A549 (cell line): ENCODE measurements at regions not wholly inside any gene's neighbourhood (a gene's known extent, or its start where the extent isn't known, plus 50 kb on each side); places are given as distances from the start of the nearest gene placed in this dataset.

ENCODE experiments used
- CHD2 ChIP-seq: fragments of 150-350 bp; IDR thresholded peaks from 2 replicates; pipeline ENCODE4 v1.6.1; 2014; ENCODE audit warnings: low read length; ENCODE audit not compliant: partially characterized antibody
- EHMT2 ChIP-seq: fragments of 200-600 bp; sonication (generic); IDR thresholded peaks from 2 replicates; pipeline ENCODE4 v1.6.1; 2016; ENCODE audit warnings: antibody characterized with exemption, low read depth, mild to moderate bottlenecking, moderate library complexity
- EP300 ChIP-seq, 2 experiments: fragments of >200 bp; sonication (Bioruptor Twin); formaldehyde crosslinking; IDR thresholded peaks; 2 replicates in 1 of 2; 3 replicates in 1 of 2; pipeline ENCODE4 v1.6.1; 2016 to 2017
- POLR2A ChIP-seq: IDR thresholded peaks from 2 replicates; pipeline ENCODE4 v1.6.1; 2012; ENCODE audit warnings: mild to moderate bottlenecking, low read length
- RNF2 ChIP-seq: fragments of 200-600 bp; sonication (generic); IDR thresholded peaks from 2 replicates; pipeline ENCODE4 v1.6.1; 2016; ENCODE audit warnings: low read depth, mild to moderate bottlenecking, antibody characterized with exemption, moderate library complexity, borderline replicate concordance
- SMC3 ChIP-seq: fragments of >200 bp; sonication (Bioruptor Twin); formaldehyde crosslinking; IDR thresholded peaks from 3 replicates; pipeline ENCODE4 v1.6.1; 2018; ENCODE audit warnings: inconsistent platforms
- ZFP36 ChIP-seq: fragments of 450-650 bp; IDR thresholded peaks from 2 replicates; pipeline ENCODE4 v1.6.1; 2014; ENCODE audit warnings: borderline replicate concordance; ENCODE audit not compliant: partially characterized antibody
- TF ChIP-seq, protein P1 (sequence below): fragments of >200 bp; sonication (Bioruptor Twin); formaldehyde crosslinking; IDR thresholded peaks from 3 replicates; pipeline ENCODE4 v1.5.1; 2016
- TF ChIP-seq, protein P2 (sequence below): IDR thresholded peaks from 2 replicates; pipeline ENCODE4 v1.6.1; 2012

DNA sequence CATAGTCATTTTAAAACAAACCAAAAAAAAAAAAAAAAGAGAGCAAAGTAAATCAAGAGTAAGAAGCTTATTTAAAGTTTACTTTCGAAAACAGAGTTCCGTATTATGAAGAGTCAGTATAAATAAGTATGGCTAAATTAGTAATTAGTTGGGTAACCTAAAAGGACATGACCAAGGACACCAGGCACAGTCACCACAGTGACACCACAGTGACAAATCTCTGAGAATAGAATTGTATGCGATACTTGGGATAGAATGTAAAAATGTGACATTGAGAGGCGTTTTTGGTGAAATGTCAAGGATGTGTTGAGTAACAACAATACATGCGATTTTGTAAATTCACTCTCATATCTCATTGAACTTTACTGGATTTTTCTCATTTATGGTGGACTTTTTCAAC lies 150.9 kb upstream of the SPEF2 start:
- no peak for TF ChIP-seq RNF2
- no peak for TF ChIP-seq POLR2A
- no peak for TF ChIP-seq SMC3
- TF ChIP-seq, protein P1, sequence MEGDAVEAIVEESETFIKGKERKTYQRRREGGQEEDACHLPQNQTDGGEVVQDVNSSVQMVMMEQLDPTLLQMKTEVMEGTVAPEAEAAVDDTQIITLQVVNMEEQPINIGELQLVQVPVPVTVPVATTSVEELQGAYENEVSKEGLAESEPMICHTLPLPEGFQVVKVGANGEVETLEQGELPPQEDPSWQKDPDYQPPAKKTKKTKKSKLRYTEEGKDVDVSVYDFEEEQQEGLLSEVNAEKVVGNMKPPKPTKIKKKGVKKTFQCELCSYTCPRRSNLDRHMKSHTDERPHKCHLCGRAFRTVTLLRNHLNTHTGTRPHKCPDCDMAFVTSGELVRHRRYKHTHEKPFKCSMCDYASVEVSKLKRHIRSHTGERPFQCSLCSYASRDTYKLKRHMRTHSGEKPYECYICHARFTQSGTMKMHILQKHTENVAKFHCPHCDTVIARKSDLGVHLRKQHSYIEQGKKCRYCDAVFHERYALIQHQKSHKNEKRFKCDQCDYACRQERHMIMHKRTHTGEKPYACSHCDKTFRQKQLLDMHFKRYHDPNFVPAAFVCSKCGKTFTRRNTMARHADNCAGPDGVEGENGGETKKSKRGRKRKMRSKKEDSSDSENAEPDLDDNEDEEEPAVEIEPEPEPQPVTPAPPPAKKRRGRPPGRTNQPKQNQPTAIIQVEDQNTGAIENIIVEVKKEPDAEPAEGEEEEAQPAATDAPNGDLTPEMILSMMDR: no peak
- no peak for TF ChIP-seq EP300 (IDR thresholded peaks at IDR 0.05)
- no peak for TF ChIP-seq EHMT2
- no peak for TF ChIP-seq ZFP36
- TF ChIP-seq, protein P2, sequence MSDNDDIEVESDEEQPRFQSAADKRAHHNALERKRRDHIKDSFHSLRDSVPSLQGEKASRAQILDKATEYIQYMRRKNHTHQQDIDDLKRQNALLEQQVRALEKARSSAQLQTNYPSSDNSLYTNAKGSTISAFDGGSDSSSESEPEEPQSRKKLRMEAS: no peak
- no peak for TF ChIP-seq CHD2
